GM19328 (cell line): ENCODE measurements at regions not wholly inside any gene's neighbourhood (a gene's known extent, or its start where the extent isn't known, plus 50 kb on each side); places are given as distances from the start of the nearest gene placed in this dataset.

ENCODE experiments used
- ATAC-seq: cut with Tn5 transposase; IDR thresholded peaks from one replicate; pipeline ENCODE4 v1.9.1; 2021; ENCODE audit warnings: mild to moderate bottlenecking, moderate library complexity; ENCODE audit not compliant: unreplicated experiment

- ATAC-seq = no peak
Observed at GRCh38 chr6:168983925-168984324, 269.7 kb downstream of the THBS2 start.

GRCh38 chr6:168981187-168981586 is 272.5 kb downstream of the THBS2 start:
- ATAC-seq = no peak

- ATAC-seq = no peak
Observed at GRCh38 chr6:168979254-168979653, 274.4 kb downstream of the THBS2 start.

- no peak for ATAC-seq
Observed at GRCh38 chr6:168972128-168972527, 281.5 kb downstream of the THBS2 start.

GRCh38 chr6:168971549-168971948 is 282.1 kb downstream of the THBS2 start:
- ATAC-seq = no peak

- no peak for ATAC-seq
Observed at GRCh38 chr6:168968801-168969200, 284.8 kb downstream of the THBS2 start.

GRCh38 chr6:168968228-168968627 is 285.4 kb downstream of the THBS2 start:
- ATAC-seq = no peak

GRCh38 chr6:168967281-168967925 is 286.2 kb downstream of the THBS2 start:
- ATAC-seq = no peak

- no peak for ATAC-seq
Observed at GRCh38 chr6:168964138-168964835, 289.4 kb downstream of the THBS2 start.

- ATAC-seq = no peak
Observed at GRCh38 chr6:168962886-168963285, 290.8 kb downstream of the THBS2 start.

- ATAC-seq = no peak
Observed at GRCh38 chr6:168961264-168961656, 292.4 kb downstream of the THBS2 start.

- ATAC-seq = no peak
Observed at GRCh38 chr6:168960551-168961263, 292.9 kb downstream of the THBS2 start.

- ATAC-seq = no peak
Observed at GRCh38 chr6:168959696-168960095, 293.9 kb downstream of the THBS2 start.

- ATAC-seq = no peak
Observed at GRCh38 chr6:168956884-168957730, 296.5 kb downstream of the THBS2 start.

GRCh38 chr6:168956141-168956838 is 297.4 kb downstream of the THBS2 start:
- no peak for ATAC-seq

- no peak for ATAC-seq
Observed at GRCh38 chr6:168953461-168953860, 300.2 kb downstream of the THBS2 start.

- no peak for ATAC-seq
Observed at GRCh38 chr6:168951217-168951616, 302.4 kb downstream of the THBS2 start.

- no peak for ATAC-seq
Observed at GRCh38 chr6:168950858-168951214, 302.8 kb downstream of the THBS2 start.

GRCh38 chr6:168949981-168950857 is 303.4 kb downstream of the THBS2 start:
- no peak for ATAC-seq
